Fibroblast of lung (primary cell): ENCODE measurements at regions not wholly inside any gene's neighbourhood (a gene's known extent, or its start where the extent isn't known, plus 50 kb on each side); places are given as distances from the start of the nearest gene placed in this dataset.

Experiments used
- EZH2 ChIP-seq: IDR thresholded peaks from 2 replicates; pipeline ENCODE4 v1.5.1; 2012; ENCODE audit warnings: low read length, control low read depth, mild to moderate bottlenecking; ENCODE audit errors: missing control alignments
- TF ChIP-seq, protein P1 (sequence below), 2 donors: IDR thresholded peaks in 1 of 2; conservative IDR thresholded peaks in 1 of 2; 1 replicate in 1 of 2; 2 replicates in 1 of 2; pipeline ENCODE4 v1.5.1; 2011 to 2012; ENCODE audit warnings: low read length in 2 of 2, control low read depth in 1 of 2, inconsistent platforms in 1 of 2, low read depth in 1 of 2, mild to moderate bottlenecking in 1 of 2

DNA sequence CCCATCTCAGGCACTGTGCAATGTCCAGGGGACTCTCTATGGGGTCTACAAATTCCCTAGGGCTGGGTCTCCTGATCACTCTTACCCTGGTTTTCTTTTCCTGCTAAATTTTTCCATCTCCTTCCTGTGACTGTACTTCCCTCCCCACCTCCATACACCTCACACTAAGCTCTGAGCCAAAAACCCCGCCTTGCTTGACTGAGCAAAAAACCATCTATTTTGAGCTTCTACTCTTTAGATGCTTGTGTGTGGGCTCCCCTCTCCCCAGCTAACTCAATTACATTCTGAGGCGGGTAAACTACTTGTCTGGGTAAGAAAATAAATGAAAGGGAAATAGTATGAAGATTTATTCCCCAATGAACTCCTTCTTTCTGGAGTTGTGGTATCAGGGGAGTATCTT, 187.9 kb downstream of the PTPRU start:
- no peak for TF ChIP-seq EZH2
- TF ChIP-seq, protein P1, sequence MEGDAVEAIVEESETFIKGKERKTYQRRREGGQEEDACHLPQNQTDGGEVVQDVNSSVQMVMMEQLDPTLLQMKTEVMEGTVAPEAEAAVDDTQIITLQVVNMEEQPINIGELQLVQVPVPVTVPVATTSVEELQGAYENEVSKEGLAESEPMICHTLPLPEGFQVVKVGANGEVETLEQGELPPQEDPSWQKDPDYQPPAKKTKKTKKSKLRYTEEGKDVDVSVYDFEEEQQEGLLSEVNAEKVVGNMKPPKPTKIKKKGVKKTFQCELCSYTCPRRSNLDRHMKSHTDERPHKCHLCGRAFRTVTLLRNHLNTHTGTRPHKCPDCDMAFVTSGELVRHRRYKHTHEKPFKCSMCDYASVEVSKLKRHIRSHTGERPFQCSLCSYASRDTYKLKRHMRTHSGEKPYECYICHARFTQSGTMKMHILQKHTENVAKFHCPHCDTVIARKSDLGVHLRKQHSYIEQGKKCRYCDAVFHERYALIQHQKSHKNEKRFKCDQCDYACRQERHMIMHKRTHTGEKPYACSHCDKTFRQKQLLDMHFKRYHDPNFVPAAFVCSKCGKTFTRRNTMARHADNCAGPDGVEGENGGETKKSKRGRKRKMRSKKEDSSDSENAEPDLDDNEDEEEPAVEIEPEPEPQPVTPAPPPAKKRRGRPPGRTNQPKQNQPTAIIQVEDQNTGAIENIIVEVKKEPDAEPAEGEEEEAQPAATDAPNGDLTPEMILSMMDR (conservative IDR thresholded peaks at IDR 0.05 in 1 of 2, IDR thresholded peaks at IDR 0.05 in 1 of 2; ENCODE audit: low read depth in 1 of 2, low read length in 2 of 2): no peak
